KG1 (cell line): ENCODE measurements at regions not wholly inside any gene's neighbourhood (a gene's known extent, or its start where the extent isn't known, plus 50 kb on each side); places are given as distances from the start of the nearest gene placed in this dataset.

ENCODE experiments used
- DNase-seq: peaks from one replicate; lab custom pipeline; 2025; lab: John Stamatoyannopoulos, UW

GRCh38 chr11:88404932-88405710, 67.6 kb upstream of the CTSC start:
- DNase-seq, result no peak

GRCh38 chr11:88404391-88404790, 66.9 kb upstream of the CTSC start:
- DNase-seq, result no peak

DNA sequence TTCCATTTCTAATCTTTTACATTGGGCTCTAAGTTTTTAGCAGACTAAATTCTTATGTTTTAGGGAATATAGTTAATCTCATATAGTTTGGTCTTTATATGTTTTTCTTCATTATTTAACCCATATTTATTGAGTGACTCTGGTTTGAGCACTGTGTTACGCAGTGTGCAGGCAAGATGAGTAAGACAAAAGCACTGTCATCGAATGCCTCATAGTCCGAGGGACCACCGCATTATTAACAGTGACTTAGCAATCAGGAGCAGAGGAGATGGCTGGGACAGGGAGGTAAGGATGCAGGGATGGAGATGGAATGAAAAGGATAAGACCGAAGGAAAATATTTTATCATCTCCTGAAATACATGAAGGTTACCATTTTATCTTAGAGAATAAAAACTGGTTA, 65.2 kb upstream of the CTSC start:
- no peak for DNase-seq

DNA sequence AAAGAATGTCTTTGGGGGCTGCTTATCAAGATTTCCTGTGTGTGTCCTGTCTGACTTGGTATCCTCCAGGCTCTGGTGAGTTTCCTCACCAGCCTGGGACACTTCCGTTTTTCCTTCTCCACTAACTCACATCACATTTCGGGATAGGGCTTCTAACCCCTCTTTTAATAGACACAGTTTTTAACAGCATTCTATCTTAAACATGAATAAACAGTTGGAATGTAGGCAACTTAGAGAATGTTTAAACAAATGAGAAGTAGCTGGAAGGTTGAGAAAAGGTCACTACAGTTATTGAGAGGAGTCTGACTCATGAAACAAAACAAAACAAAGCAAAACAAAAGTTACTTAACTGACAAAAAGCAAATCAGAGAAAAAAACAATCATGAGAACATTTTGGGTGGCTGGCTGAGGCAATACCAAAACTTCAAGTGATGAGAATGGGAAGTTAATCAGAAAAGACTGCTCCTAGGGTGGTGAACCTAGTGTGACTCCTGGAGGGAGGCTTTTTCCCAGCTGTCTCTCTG, 64.7 kb upstream of the CTSC start:
- DNase-seq, result no peak

DNA sequence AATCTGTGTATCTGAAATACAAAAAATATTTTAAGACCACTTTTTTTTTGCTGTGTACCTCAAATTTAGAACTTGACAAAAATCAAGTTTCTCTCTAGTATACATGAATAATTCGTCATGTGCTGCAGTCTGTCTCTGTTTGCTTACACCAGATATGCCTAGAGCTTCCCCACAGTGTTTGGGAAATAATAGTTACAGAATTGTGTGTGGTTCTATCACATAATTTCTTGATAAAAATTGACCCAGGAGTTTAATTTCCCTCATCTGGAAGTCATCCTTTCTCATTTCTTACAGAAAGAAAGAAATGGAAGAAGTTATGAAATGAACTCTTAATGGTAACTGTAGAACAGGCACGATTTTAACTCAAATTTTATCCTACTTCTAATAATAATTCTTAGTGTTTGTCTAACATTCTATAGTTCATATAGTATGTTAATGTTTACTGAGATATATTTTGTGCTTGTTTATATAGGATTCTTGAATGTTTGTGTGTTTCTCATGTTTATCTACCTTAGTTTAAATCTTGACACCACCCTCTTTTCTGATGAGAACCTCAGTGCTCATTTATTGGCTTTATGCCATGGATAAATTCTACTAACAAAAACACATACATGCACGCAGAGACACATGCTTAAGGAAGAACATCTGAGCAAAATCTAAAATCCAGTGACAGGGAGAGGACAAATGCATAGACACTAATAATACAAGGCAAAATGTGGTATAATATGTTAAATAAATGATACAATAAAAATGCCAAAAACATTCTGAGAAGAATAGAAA, 61.4 kb upstream of the CTSC start:
- no peak for DNase-seq

DNA sequence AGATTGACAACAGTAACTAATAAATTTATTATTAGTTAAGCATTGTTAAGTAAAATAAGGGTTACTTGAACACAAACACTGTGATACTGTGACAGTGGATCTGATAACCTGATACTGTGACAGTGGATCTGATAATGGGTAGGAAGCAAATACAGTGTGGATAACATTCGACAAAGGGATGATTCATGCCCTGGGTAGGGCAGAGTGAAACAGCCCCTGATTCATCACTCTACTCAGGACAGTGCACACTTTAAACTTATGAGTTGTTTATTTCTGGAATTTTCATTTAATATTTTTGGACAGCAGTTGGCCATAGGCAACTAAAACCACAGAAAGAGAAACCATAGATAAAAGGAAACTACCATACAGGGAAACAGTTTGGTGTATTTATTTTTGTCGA, 60.8 kb upstream of the CTSC start:
- DNase-seq, result no peak

GRCh38 chr11:88390254-88390653, 52.7 kb upstream of the CTSC start:
- no peak for DNase-seq

- DNase-seq, result no peak
Observed at GRCh38 chr11:88387957-88388356, 50.4 kb upstream of the CTSC start.
